HG03097 (cell line): ENCODE measurements at regions not wholly inside any gene's neighbourhood (a gene's known extent, or its start where the extent isn't known, plus 50 kb on each side); places are given as distances from the start of the nearest gene placed in this dataset.

Source experiments
- ATAC-seq: cut with Tn5 transposase; IDR thresholded peaks from one replicate; pipeline ENCODE4 v1.9.1; 2021; ENCODE audit not compliant: unreplicated experiment, low FRiP score

DNA sequence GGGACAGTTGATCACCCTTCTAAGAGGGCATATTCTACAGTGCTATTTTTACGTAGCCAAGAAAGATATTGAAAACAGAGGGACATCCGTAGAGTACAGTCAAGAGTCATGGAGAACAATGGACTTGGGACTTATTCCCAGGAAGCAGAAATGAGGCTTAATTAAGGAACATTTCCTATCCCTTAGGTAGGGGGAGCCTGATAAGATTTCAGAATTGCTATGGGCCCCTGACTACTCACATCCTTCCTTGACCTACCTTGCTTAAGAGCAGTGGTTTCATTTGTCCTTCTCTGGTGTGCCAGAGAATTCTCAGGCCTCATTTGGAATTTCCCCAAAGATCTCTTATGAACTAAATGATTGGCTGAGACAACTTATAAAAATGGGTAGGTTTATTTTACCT is 189.5 kb upstream of the DTNBP1 start:
- no peak for ATAC-seq

DNA sequence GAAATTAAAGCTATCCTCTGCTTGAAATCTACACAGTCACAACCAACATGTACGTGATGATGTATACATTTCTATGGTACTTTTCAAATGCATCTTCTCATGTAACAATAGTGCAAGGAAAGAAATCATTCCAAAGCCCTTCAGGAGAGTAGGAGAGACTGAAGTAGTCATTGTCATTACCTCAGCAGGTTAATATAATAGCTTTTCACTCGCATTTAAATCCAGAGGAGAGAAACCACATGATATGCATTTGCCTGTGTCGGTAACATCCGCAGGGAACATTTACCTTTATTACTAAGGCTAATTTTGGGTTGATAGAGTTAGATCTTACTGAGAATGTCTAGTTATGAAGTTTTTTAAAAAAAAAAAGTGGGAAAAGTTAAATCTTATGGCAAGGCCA is 186.6 kb upstream of the DTNBP1 start:
- no peak for ATAC-seq

DNA sequence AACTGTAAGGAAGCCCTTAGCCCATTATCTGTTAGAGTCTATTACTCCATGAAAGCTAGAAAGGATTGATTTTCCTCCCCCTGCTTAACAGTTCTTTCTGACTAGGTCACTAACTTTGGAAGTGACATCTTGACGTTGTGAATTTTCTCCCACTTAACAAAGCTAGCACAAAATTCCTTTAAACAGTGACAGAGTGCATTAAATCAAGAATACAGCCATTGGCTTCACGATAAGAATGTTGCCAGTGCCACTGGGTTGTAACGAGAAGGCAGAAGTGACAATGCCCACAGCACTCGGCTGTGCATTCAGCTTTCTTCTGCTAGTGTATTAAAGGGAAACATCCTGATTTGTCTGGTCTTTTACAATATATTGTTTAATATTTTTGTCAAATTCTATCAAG is 182.7 kb upstream of the DTNBP1 start:
- ATAC-seq = no peak

DNA sequence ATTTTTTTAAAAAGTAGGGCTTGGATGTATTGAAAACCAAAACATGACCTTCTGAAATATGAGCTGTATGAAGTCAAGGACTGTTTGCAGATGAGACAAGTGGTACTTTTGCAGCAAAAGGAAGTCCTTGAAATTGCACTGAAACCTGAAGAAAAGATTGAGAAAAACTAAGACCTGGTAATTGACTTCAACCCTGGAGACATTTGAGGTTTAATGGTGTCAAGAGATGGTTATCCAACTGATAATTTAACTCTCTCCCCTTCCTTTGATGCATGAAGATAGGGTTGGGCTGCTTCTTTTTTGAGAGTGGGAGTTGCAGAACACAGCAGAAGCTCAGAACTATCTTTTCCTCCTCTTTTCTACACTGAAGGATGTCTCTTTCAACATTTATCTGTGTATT is 180.9 kb upstream of the DTNBP1 start:
- ATAC-seq = no peak

DNA sequence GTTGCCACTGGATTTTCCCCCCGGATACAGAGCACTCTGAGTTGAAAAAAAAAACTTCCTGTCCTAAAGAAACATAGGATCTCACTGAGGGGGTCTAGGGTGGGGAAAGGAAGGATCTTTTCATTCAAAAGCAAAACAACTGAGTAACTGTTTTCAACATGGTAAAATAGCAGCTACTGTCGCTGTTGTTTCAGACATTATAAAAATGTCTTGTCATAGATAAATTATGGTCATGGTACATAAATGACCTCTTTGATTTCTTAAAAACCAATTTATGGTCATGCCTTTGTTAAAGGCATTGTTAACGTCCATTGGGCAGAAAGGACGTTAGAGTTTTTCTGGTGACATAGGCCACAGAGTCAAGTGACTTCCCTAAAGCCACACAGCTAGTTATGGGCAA is 180.4 kb upstream of the DTNBP1 start:
- no peak for ATAC-seq

DNA sequence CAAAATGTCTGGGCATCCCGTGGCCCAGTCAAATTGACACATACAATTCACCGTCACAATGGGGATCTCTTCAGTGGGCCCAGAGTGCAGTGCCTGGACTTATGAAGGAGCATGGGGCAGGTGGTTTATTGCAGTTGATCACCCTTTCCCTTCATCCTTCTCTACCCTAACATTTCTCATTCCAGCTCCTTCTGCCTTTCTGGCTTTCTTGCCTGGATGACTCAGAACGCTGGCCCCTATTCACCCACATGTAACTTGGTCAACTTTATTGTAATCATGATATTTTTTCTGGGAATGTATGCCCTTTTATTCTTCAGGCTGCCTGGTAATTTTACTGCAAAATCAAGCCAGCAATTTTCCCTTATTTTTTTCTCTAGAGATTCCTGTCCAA is 179.9 kb upstream of the DTNBP1 start:
- ATAC-seq = no peak

DNA sequence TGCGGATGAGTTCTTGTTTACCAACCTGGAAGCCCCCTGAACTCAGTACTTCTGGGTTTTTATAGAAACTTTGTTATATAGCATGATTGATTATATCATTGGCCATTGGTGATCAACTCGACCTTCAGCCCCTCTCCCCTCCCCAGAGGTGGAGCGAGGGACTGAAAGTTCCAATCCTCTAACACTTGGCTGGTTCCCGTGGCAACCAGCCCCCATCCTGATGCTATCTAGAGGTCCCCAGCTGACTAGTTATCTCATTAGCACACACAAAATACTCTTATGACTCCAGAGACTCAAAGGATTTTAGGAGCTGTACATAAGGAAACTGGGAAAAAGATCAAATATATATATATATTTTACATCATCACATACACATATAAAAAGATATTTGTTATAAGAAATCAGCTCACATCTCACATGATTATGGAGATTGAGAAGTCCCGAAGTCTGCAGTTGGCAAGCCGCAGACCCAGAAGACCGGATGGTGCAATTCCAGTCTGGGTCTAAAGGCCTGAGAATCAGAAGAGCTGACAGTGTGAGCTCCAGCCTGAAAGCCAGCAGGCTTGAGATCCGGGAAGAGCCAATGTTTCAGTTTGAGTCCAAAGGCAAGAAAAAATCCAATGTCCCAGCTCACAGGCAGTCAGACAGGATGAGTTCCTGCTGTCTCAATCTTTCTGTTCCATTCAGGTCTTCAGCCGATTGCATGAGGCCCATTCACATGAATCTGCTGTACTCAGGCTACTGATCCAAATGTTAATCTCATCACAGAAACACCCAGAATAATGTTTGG is 179.3 kb upstream of the DTNBP1 start:
- ATAC-seq = no peak

DNA sequence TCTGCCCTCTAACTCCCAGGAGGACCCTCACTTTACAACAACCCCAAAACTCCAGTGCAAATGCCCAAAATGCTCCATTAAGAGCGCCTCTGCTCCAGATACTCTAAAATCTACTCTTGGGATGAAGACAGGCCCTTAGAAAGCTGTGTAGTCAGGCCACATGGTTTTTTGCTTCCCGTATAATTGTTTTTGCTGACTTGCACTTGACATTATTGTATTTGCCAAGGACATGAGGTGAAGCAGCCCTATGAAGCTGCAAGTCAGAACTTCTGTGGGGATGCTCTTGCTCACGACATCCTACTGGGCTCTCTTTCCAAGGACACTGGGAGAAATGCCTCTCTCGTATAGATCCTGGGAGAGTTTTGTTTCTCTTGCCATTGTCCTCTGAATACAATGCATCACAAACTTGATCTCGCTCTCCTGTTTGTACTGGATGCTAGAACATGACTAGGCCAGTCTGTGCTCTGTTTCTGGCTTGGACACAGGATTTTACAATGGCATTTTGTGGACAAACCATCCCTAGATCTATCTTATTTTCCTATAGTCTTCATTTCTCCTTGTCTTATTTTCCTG is 177.2 kb upstream of the DTNBP1 start:
- no peak for ATAC-seq

DNA sequence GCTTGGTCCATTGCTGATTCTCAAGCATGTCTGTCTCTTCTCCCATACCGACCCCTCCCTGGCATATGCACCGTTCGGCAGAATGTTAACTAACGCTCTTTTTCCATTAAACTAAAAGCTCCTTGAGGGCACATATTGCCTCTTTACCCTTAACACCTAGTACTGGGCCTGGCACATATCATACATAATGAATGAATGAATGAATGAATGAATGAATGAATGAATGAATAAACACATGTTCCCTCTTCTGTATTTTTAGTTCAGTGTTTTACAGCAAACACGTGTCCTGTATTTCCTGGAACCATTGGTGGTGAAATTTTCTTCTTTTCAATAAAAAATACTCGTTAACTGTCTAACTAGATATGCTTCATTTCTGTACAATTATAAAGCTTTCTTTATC is 174.4 kb upstream of the DTNBP1 start:
- ATAC-seq = no peak

DNA sequence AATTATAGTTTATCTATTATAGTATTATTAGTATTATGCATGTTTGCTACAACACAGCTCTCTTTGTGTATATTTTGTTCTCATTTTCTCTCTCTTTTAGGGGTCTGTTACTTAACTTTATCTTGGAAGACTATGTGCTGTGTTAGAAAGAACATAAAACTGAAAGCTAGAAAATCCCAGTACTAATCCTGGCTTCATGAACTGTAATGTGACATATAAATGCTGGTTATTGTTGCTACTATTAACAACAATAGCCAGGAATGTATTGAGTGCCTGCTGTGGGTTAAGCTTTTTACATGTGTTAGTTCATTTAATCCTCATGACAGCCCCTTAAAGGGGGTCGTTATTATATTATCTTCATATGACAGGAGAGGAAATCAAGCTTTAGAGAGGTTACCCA is 170.0 kb upstream of the DTNBP1 start:
- ATAC-seq = no peak

DNA sequence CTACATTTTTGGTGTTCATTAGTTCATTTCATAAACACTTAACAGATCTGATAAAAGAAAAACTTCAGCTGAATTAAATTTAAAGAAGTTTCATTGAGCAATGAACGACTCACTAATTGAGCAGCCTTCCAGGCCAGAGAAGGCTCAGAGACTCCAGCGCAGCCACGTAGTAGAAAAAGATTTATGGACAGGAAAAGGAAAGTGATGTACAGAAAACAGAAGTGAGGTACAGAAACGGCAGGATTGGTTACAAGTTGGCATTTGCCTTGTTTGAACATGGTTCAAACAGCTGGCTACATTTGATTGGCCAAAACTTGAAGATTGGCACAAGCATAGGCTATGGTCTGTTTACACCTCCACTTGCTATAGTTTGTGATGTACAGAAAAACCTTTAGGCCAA is 166.3 kb upstream of the DTNBP1 start:
- ATAC-seq = no peak

DNA sequence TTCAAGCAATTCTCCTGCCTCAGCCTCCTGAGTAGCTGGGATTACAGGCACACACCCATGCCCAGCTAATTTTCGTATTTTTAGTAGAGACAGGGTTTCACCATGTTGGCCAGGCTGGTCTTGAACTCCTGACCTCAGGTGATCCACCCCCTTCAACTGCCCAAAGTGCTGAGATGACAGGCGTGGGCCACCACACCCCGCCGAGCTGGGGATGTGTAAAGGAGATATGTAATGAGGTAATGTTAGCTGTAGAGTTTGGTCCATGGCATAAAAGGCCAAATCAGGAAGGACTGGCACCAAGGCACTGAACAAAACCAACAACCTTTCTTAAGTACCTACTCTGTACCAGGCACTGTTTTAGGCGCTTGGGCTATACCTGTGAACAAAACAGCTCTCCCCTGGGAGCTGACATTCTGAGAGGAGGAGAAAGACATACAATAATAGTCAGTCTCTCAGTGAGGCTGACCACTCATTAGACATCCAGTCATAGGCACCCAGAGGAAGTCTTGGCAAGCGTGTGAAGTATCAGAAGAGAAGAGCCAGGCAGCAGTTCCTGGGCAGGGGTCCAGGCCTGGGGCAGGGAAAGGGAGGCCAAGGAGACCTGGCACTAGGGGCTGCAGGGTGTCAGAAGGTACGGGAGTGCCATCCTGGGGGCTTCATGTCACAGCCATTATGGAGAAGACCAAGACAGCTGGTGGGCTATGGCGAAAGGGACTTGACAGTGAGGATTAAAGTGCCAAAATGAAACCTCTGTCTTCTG is 164.8 kb upstream of the DTNBP1 start:
- ATAC-seq = no peak

DNA sequence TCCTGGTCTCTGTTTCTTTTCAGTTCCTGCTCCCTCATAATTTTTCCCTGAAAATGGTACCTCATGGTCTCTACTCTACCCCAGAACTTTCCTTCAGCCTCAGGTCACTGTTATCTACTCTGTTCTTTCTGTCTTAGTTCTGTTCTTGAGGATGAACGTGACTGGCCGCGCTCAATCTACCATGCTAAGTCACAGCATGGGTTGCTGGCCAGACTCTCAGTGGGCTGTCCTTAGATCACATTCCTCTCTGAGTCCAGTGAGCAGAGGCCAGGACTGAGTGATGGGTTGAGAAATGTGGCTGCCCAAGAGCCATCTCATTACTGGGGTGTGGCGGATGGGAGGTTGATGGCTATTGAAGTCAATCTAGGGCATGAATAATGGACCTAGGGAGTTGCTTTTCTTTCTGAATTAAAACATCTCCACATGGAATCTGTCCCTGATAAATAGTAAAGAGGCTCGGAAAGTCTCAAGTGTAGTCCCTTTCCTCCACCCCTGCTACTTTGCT is 164.0 kb upstream of the DTNBP1 start:
- ATAC-seq = no peak

DNA sequence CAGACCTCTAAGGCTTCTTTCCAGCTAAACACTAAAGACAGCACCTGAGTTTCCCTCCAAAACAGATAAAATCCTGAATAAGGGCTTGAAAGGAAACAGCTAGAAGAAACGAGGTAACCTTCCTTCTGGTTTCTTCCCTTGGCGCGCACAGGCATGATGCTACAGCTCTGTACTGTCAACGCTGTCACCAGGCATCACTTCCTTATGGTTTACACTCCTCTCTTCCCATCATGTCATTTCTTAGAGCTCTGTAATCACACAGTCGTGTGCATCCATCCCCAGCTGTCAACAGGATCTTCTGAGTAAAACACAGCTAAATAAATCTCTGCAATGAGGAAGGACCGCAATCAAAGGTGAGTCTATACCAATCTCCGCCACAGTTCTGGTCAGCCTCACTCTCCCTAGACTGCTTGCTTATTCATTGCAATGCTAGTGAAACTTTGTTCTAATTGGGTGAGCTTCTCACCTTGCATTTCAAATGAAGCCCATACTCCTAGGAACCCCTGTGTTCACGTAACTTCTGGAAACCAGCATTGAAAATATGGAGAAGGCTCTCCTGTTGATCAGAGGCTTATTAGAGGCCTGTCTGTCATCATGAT is 162.6 kb upstream of the DTNBP1 start:
- no peak for ATAC-seq

DNA sequence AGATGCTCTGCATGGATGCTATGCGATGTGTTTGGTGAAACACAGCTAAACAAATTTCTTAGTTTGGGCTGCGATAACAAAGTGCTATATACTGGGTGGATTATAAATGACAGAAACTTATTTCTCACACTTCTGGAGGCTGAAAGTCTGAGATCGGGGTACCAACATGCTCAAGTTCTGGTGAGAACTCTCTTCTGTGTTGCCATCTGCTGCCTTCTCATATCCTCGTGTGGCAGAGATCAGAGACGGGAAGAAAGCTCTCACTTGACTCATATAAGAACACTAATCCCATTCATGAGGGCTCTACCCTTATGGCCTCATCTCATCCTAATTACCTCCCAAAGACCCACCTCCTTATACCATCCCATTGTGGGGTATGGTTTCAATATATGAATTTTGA is 162.0 kb upstream of the DTNBP1 start:
- no peak for ATAC-seq

DNA sequence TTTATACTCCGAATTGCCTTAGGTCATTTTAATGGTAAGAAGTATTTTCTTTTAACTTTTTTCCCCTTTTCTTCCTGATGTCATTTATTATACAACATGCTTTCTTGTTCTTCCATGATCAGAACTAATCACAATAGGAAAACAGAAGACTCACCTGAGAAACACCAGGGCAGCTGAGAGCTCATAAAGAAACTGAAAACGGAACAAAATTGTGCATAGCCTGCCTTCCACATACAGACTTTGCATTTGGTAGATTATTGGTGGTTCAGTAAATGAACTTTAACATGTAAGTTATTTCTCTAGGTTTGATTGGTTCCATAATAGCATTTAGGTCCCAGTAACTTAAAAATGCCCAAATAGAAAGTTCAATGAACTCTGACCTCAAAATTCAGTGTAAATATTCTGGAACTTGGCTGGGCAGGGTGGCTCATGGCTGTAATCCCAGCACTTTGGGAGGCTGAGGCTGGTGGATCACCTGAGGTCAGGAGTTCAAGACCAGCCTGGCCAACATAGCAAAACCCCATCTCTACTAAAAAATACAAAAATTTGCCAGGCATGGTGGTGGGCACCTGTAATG is 161.1 kb upstream of the DTNBP1 start:
- ATAC-seq = no peak

DNA sequence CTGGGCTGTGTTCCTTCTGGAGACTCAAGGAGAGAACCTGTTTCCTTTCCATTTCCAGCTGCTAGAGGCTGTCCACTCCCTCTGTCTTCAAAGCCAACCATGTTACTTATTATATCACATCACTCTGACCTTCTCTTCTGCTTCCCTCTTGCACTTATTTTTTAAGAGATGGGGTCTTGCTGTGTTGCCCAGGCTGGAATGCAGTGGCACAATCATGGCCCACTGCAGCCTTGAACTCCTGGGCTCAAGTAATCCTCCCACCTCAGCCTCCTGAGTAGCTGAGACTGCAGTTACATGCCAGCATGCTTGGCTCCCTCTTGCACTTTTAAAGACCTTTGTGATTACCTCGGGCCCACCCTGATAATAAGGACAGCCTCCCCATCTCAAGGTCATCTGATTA is 160.0 kb upstream of the DTNBP1 start:
- ATAC-seq = no peak

DNA sequence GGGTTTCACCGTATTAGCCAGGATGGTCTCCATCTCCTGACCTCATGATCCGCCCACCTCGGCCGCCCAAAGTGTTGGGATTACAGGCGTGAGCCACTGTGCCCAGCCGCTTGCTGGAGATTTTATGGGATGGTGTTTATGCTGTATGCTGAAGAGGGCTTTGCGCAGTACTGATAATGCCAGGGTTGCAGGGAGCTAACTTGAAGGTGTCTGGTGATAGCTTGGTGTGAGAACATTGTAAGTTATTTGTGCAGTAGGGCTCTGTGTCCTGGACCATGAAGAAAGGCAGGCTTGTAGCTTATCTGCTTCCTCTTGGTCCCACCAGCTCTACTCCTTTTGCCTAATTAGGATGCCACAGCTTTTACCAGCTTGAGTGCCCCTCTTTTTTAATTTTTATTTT is 157.0 kb upstream of the DTNBP1 start:
- ATAC-seq = no peak

DNA sequence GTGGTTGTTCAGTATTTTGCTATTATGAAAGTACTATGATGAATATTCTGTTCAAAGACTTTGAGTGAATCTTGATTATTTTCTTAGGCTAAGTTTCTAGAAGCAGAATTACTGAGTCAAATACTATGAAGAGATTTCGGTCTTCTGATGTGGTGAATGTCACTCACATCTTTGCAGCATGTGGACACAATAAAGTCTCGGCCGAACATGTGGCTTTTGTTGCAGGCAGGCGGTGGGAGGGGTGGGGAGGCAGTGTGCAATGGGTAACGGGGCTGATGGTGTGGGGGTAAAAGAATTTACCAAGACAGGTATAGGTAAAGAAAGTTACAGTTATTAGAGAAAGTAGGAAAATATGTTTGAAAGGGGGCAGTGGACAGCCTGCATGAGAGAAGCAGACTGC is 156.4 kb upstream of the DTNBP1 start:
- no peak for ATAC-seq

DNA sequence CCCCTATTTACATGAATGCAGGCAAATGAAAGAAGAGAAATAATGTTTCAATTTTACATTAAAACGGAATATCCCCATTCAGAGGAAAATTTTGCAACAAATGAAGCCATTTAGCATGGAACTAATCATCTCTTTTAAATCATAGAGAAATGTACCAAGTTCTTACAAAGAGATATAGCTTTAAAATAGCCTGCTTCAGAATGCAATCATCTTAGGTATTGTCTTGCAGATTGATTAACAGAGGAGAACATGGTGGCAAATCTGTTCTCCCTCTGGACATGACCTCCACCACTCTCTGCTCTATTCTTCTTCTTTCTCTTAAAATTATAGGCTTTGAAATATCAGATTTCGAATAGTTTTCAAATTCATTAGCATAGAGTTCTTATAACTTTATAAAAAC is 155.7 kb upstream of the DTNBP1 start:
- ATAC-seq = no peak

DNA sequence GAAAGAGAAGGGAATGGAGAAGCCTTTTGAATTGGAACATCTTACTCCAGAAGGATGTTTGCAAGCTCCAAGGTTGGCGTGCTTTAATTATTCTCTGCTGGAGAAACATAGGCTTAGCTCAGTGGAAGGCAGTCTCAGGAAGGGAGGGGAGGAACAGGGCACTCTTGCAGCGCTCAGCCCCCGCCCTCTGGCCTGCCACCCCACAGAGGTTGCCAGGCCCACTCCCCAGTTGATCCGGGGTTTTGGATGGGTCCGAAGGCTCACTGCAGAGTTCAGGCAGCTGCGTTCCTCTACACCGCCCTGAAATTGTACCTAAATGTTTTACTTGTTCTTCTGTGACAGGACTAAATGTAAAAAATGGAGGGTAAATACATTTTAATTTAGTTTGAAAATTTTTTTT is 155.2 kb upstream of the DTNBP1 start:
- ATAC-seq = no peak
